ENCODE measurements at regions not wholly inside any gene's neighbourhood (a gene's known extent, or its start where the extent isn't known, plus 50 kb on each side); places are given as distances from the start of the nearest gene placed in this dataset.

DNA sequence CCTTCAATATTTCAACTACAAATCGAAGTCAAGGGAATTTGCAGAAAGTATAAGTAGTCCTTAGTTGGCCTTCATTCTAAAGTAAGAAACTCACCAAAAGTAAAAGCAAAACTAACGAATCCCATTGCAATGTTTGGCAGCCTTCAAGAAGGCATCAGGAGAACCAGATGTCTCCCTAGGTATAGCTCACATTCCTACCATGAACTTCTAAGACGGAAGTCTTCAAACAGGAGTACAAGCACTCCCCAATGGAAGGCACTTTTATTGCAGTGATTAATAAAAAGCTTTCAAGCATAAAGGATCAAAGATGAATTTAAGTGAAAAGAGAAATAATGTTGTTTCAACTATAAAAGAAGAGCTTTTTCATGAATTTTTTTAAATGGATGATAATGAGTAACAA is 236.0 kb upstream of the NR5A2 start:
- H3K4me1 ChIP-seq (ENCODE audit: insufficient read depth, low read length, poor library complexity, severe bottlenecking): no peaks in the 10 kb centered on the region
- H3K4me3 ChIP-seq (ENCODE audit: low read depth, low read length, poor library complexity, severe bottlenecking): no peak overlapping the region
- intact Hi-C loops (cut with micrococcal nuclease; ENCODE audit: unreplicated experiment): loop anchor here (10.0 kb wide), 1 partner anchor 133 kb away; no protein-coding TSS in a partner anchor
- POLR2A ChIA-PET (ENCODE audit: low non-redundant PET): no interaction called here
- BruUV-seq (replicated peaks): no TSS peak
- H3K36me3 ChIP-seq (ENCODE audit: insufficient read depth, low read length, poor library complexity, severe bottlenecking): no peaks in the 10 kb centered on the region
- H3K27ac ChIP-seq (ENCODE audit: low read depth, low read length, poor library complexity, severe bottlenecking): no peak overlapping the region
- no peaks in the 10 kb centered on the region for H3K9me3 ChIP-seq (ENCODE audit: low read depth, low read length, poor library complexity, severe bottlenecking)
- no peak for DNase-seq (ENCODE audit: low spot score)
- CTCF ChIA-PET: no interaction called here
- TF ChIP-seq, protein P1, sequence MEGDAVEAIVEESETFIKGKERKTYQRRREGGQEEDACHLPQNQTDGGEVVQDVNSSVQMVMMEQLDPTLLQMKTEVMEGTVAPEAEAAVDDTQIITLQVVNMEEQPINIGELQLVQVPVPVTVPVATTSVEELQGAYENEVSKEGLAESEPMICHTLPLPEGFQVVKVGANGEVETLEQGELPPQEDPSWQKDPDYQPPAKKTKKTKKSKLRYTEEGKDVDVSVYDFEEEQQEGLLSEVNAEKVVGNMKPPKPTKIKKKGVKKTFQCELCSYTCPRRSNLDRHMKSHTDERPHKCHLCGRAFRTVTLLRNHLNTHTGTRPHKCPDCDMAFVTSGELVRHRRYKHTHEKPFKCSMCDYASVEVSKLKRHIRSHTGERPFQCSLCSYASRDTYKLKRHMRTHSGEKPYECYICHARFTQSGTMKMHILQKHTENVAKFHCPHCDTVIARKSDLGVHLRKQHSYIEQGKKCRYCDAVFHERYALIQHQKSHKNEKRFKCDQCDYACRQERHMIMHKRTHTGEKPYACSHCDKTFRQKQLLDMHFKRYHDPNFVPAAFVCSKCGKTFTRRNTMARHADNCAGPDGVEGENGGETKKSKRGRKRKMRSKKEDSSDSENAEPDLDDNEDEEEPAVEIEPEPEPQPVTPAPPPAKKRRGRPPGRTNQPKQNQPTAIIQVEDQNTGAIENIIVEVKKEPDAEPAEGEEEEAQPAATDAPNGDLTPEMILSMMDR (conservative IDR thresholded peaks at IDR 0.05; ENCODE audit: low read depth, low read length): no peak
- TF ChIP-seq EZH2 (IDR thresholded peaks at IDR 0.05; ENCODE audit: borderline replicate concordance, low read depth, low read length, poor library complexity, severe bottlenecking): no peak
- H3K27me3 ChIP-seq (replicated peaks; ENCODE audit: insufficient read depth, low read depth, low read length, poor library complexity): peaks cover 23% of the 10 kb centered on the region

DNA sequence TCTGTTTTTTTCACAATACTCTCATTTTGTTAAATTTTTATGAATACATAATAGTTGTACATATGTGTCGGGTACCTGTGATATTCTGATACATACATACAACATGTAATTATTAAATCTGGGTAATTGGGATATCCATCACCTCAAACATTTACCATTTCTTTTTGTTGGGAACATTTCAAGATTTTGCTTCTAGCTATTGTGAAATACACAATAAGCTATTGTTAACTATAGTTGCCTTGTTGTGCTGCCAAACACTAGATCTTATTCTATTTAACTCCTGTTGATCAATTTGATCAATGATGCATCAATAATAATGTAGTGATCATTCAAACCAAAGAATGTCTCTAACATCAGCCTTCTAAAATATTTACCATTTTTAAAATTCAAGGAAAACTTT is 234.6 kb upstream of the NR5A2 start:
- Histone ChIP-seq H3K4me3 (ENCODE audit: low read depth, low read length, poor library complexity, severe bottlenecking) (no peak overlapping the region), H3K36me3 (ENCODE audit: insufficient read depth, low read length, poor library complexity, severe bottlenecking) (no peaks in the 10 kb centered on the region), H3K9me3 (ENCODE audit: low read depth, low read length, poor library complexity, severe bottlenecking) (no peaks in the 10 kb centered on the region), H3K27ac (ENCODE audit: low read depth, low read length, poor library complexity, severe bottlenecking) (no peak overlapping the region), H3K4me1 (ENCODE audit: insufficient read depth, low read length, poor library complexity, severe bottlenecking) (no peaks in the 10 kb centered on the region), H3K27me3 (replicated peaks; ENCODE audit: insufficient read depth, low read depth, low read length, poor library complexity) (peaks cover 23% of the 10 kb centered on the region)
- DNase-seq (ENCODE audit: low spot score): no peak
- intact Hi-C loops (cut with micrococcal nuclease; ENCODE audit: unreplicated experiment): loop anchor here (10.0 kb wide), 1 partner anchor 132 kb away; no protein-coding TSS in a partner anchor
- no TSS peak for BruUV-seq (replicated peaks)
- ChIA-PET POLR2A (ENCODE audit: low non-redundant PET) (no interaction called here), CTCF (no interaction called here)
- TF ChIP-seq, protein P1 (conservative IDR thresholded peaks at IDR 0.05; ENCODE audit: low read depth, low read length): no peak
- TF ChIP-seq EZH2 (IDR thresholded peaks at IDR 0.05; ENCODE audit: borderline replicate concordance, low read depth, low read length, poor library complexity, severe bottlenecking): no peak

GRCh38 chr1:199794105-199794863 is 233.2 kb upstream of the NR5A2 start:
- ChIA-PET POLR2A (ENCODE audit: low non-redundant PET) (no interaction called here), CTCF (no interaction called here)
- Histone ChIP-seq H3K27me3 (replicated peaks; ENCODE audit: insufficient read depth, low read depth, low read length, poor library complexity) (peaks cover 19% of the 10 kb centered on the region), H3K4me3 (ENCODE audit: low read depth, low read length, poor library complexity, severe bottlenecking) (no peak overlapping the region), H3K36me3 (ENCODE audit: insufficient read depth, low read length, poor library complexity, severe bottlenecking) (no peaks in the 10 kb centered on the region), H3K9me3 (ENCODE audit: low read depth, low read length, poor library complexity, severe bottlenecking) (no peaks in the 10 kb centered on the region), H3K4me1 (ENCODE audit: insufficient read depth, low read length, poor library complexity, severe bottlenecking) (no peaks in the 10 kb centered on the region), H3K27ac (ENCODE audit: low read depth, low read length, poor library complexity, severe bottlenecking) (no peak overlapping the region)
- no peak for DNase-seq (ENCODE audit: low spot score)
- intact Hi-C loops (cut with micrococcal nuclease; ENCODE audit: unreplicated experiment): loop anchor here (10.0 kb wide), 1 partner anchor 131 kb away; no protein-coding TSS in a partner anchor
- no peak for TF ChIP-seq EZH2 (IDR thresholded peaks at IDR 0.05; ENCODE audit: borderline replicate concordance, low read depth, low read length, poor library complexity, severe bottlenecking)
- TF ChIP-seq, protein P1 (conservative IDR thresholded peaks at IDR 0.05; ENCODE audit: low read depth, low read length): no peak
- BruUV-seq (replicated peaks): no TSS peak

Measured in A673 (cell line).